ENCODE measurements at regions not wholly inside any gene's neighbourhood (a gene's known extent, or its start where the extent isn't known, plus 50 kb on each side); places are given as distances from the start of the nearest gene placed in this dataset.

DNA sequence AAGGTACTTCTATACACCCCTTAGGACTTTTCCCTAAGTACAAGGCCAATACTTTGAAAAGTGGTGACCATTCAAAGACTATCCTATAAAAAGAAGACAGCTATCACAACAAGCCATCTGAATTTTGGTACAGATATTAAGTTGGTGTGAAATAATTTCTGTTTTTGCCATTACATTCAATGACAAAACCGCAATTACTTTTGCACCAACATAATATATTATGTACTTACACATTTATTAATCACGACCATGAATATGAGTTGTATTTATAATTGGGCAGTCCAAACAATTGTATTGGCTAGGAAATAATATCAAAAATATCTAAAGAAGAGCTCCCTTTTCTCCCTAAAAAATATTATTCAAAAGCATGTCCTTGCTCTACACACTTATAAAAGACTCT is 215.7 kb downstream of the TMA16 start:
- TF ChIP-seq SP1 (IDR thresholded peaks at IDR 0.05) = no peak
- TF ChIP-seq, protein P1, sequence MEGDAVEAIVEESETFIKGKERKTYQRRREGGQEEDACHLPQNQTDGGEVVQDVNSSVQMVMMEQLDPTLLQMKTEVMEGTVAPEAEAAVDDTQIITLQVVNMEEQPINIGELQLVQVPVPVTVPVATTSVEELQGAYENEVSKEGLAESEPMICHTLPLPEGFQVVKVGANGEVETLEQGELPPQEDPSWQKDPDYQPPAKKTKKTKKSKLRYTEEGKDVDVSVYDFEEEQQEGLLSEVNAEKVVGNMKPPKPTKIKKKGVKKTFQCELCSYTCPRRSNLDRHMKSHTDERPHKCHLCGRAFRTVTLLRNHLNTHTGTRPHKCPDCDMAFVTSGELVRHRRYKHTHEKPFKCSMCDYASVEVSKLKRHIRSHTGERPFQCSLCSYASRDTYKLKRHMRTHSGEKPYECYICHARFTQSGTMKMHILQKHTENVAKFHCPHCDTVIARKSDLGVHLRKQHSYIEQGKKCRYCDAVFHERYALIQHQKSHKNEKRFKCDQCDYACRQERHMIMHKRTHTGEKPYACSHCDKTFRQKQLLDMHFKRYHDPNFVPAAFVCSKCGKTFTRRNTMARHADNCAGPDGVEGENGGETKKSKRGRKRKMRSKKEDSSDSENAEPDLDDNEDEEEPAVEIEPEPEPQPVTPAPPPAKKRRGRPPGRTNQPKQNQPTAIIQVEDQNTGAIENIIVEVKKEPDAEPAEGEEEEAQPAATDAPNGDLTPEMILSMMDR (IDR thresholded peaks at IDR 0.05; ENCODE audit: low read depth, low read length, missing input control) = no peak

Measured in liver (tissue), 3 donors.